HG02678 (cell line): ENCODE measurements at regions not wholly inside any gene's neighbourhood (a gene's known extent, or its start where the extent isn't known, plus 50 kb on each side); places are given as distances from the start of the nearest gene placed in this dataset.
"Not testable (repeated sequence)": the region's sequence is repeated elsewhere in the genome, so short reads cannot be mapped to it uniquely, and the experiment has no call there.

Source experiments
- ATAC-seq: cut with Tn5 transposase; IDR thresholded peaks from one replicate; pipeline ENCODE4 v1.9.1; 2021; ENCODE audit warnings: mild to moderate bottlenecking, moderate library complexity; ENCODE audit not compliant: unreplicated experiment

DNA sequence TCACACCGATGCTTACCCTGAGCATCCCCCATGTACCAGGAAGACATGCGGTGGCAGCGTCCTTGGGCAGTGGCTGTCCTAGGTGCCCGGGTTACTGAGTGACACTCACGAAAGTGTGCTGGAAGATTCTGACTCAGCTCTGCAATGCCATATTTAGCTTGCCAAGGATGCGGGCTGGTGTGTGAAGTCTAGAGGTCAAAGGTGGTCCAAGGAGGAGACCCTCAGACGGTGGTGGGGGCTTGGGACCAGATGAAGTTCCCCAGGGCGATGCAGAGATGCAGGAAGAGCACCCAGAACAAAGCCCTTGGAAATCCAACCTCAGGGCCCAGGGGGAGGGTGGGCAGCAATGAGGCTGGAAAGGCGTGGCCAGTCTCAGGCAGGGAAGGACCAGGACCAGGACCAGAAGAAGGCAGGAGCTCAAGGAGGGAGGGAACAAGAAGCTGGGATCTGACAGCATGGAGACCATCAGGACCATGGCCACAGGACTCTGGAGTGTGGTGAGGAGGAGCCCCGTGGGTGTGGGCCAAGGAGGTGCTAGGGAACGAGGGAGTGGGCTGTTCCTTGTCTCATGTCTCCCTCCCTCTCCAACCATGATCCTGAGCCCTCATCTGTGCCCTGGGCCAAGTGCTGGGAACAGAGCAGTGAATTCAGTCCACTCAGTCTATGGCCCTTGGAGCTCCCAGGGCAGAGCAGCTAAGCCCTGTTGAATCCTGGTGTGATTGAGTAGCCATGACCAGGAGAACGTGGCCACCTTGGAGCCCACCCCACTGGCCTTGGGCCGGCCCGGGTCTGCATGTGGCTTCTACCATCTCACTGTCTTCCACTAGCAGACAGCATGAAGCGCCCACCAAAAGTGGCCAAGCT is 310.1 kb upstream of the DIO3 start:
- no peak for ATAC-seq

DNA sequence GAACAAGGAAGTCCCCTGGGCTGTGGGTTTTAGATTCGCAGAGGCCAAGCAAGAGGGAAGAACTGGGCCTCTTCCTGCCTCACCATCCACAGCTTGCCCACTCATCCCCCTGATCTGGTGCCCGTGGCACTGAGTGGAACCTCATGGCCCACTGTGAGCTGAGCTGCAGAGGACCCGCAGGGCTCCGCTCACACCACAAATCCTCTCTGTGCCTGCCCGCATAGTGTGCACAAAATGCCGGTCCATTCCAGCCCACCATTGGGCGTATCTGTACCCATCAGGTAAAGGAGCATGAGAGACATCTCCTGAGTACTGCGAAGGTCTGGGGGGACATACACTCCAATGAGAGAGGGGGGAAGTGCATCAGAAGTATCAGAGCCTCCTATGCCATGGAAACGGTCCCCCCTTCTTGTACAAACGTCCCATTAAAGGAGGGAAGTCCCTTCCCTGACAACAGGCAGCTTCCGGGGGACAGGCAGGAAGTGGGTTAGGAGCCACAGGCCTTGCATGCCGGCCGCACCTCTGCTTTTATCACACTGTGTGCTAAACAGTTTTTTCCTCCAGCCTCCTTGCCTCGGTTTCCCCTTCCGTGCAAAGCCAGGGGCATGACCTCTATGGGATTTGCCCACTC is 309.4 kb upstream of the DIO3 start:
- ATAC-seq: no peak

DNA sequence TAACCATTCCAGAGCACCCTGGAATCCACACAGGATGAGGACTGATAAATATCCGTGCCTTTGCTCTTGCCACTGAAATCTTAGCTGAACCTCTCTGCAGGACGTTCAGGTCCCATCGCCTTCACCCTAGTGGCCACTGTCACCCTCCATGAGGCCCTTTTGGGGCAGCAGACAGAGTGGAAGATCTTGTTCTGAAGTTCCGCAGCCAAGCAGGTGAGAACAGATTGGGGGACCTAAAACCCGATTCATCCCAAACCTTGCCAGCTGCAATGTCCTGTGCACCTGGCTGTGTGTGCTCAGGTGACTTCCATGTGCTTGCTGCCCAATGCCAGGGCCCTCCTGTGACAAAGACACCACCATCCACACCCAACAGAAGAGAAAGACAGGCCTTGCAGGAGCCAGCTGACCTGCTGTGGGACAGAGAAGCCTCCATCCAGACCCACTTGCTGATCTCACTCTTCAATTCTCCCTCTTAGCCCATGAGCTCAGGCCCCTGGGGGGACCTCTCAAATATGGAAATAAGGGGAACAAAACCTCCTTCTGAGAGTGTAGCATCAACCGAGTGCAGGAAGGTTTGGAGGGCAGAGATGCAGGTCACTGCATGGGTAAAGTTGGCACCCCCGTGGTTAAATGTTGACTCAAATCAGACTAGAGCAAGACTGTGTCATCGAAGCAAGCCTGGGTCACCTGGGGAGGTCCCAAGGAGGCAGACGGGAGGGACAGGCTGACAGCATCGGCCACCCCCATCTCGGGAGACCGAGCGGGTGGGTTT is 308.7 kb upstream of the DIO3 start:
- ATAC-seq: no peak

DNA sequence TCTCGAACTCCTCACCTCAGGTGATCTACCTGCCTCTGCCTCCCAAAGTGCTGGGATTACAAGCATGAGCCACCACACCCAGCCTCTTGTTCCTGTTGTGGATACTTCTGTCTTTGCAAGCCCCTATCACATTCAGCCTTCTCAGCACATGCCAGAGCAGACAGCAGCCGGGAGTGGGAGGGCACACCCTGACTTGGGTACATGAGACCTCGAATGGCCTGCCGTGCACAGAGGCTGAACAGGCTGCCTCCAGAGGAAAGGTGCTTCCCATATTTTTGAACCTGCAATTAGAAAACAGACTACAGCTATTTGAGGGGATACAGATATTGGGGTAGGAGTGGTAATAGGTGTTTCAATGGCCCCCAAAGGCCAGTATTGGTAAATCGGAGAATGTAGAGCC is 307.3 kb upstream of the DIO3 start:
- no peak for ATAC-seq

DNA sequence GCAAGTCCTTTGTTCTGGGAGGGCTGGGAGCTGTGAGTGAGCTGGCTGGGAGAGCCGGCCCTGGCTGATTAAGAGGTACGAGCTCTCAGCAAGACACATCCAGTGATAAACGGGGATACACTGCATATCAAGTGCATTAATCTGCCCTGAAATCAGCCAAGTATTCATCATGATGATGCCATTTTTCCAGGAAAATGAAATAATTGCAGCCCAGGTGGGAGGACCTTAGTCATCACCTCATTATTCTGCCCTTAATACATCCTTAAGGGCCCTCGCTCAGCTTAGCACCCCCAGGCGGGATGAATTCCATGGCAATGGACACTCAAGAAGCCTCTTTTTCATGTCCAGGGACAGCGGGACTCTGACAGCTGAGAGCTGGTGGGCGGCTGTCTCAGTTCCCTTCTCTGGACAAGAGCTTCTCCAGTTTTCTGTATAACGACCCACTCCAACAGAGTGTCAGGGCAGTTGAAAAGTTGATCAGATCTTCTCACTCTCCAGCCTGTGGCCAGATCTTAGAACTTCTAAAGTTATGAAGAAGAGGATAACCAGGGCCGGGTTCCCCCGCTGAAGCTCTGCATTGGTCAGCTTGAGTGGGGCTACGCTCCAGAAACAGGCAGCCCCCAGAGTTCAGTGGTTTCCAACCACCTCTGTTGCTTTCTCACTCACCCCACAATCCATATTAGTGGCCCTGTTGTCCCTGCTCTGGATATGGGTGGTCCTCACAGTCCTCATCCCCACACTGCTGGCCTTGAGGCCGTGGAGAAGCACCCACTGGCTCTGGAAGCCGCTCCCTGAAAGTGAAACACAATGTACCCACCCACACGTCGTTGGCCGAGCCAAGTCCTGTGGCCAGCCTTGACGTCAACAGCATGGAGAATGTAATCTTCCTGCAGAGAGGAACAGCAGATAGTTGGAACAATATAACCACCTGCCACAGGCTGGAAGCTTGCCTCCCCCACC is 306.2 kb upstream of the DIO3 start:
- no peak for ATAC-seq

DNA sequence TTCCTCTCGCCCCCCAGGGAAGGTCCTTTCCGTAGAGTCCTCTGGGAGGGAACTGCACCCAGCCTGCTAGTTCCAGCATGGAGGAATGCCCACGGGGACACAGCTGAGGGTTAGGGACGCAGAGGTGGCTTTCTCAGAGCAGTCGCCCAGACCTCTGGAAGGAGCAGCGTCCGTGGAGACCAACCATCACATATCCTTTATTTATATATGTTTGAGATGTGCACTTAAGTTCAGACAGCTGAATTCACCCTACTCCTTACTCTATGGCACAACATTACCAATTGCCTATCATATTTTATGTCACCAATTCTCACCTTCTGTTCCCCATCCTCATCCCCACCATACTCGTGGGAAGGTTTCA is 305.6 kb upstream of the DIO3 start:
- no peak for ATAC-seq

DNA sequence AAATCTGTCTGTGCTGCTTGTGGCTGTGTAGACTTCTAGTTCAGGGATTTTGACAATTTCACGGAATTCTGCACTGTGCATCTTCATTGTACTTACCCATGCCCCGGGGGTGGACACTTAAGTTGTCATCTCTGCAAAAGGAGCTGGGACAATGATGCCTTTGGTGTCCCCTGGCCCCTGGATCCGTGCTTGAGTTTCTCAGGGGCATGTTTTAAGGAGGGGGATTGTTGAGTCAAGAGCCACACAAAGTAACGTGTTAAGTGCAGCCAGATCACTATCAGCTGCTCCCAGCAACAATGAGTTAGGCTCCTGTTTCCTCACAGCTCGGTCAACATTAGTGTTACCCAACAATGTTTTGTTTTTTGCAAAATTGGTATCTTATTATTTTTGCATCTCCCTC is 305.0 kb upstream of the DIO3 start:
- no peak for ATAC-seq

DNA sequence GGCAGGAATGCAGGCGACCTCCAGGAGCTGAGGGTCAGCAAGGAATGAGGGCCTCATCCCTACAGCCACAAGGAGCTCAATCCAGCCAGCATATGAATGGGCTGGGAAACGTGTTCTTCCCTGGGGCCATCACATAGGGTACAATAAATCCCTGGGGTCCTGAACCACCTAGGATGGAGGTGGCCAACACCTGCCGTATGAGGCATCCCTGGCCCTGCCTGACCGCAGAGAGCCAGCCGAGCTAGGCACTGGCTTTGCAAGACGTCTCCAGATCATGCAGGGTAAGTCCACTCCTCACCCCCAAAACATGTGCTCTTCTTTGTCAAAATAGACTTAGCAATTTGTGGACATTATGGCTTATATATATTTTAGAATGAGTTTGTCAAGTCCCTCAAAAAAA is 303.7 kb upstream of the DIO3 start:
- ATAC-seq: no peak

DNA sequence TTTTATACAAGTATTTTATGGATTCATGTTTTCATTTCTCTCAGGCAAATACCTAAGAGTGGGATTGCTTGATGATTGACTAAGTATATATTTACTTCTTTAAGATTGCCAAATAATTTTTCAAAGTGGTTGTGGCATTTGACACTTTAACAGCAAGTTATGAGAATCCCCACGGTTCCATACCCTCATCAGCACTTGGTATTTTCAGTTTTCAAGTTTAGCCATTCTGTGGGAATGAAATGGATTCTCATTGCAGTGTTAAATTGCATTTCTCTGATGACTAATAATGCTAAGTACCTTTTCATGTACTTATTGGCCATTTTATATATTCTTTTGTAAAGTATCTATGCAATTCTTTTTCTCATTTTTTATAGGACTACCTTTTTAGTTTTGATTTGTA is 301.5 kb upstream of the DIO3 start:
- no peak for ATAC-seq

DNA sequence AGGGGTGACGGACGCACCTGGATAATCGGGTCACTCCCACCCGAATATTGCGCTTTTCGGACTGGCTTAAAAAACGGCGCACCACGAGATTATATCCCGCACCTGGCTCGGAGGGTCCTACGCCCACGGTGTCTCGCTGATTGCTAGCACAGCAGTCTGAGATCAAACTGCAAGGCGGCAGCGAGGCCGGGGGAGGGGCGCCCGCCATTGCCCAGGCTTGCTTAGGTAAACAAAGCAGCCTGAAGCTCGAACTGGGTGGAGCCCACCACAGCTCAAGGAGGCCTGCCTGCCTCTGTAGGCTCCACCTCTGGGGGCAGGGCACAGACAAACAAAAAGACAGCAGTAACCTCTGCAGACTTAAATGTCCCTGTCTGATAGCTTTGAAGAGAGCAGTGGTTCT is 294.9 kb upstream of the DIO3 start:
- not testable (repeated sequence) for ATAC-seq

DNA sequence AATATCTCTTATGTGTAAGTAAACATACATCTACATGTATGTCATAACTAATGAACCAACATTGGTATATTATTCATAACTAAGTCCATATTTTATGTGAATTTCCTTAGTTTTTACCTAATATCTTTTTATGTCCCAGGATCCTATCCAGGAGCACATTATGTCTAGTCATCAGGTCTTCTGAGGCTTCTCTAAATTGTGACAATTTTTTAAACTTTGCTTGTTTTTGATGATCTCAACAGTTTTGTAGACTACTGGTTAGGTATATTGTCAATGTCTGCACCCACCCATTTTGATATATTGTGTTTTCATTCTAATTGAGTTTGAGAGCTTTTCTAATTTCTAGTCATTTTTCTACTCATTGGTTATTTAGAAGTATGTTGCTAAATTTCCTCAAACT is 288.2 kb upstream of the DIO3 start:
- ATAC-seq: no peak

DNA sequence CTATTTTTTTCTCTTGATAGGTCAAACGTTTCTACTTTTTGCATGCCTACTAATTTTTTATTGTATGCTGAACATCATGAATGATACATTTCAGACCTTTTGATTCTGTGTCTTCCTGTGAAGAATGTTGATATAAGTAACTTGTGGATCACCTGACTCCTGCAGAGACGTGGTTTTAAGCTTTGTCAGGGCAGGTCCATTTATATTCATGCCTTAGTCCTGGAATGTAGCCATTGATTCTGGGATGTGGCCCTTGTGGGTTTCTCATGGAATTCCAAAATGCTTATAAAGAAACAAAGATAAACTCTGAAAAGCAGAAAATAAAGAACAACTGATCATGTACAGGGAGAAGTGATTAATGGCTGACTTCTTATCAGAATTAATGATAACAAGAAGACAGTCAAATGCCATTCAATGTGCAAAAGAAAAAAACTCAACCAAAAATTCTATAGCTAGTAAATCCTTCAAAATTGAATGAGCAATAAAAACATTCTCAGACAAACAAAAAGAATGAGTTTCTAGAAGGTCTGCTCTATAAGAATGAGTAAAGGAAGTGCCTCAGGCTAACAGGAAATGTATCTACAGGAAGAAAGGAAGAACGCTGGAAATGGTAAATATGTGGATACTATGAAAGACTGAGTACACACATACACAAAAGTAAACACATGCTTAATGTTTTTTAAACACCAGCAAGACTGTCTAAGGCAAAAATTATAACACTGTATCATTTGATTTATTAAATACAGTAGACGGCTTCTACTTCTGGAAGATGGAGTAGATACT is 284.8 kb upstream of the DIO3 start:
- ATAC-seq: no peak

DNA sequence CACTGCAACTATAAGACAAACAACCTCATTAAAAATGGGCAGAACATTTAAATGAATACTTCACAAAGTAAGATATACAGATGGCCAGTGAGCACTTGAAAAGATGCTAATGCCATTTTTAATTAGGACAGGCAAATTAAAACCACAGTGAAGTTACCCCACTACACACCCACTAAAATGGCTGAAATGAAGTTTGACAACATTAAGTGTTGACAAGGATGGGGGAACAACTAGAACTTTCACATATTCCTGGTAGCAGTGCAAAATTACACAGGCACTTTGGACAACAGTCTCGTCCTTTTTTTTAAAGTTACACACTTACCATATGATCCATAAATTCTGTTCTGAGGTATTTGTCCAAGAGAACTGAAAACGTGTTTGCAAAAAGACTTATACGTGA is 278.9 kb upstream of the DIO3 start:
- no peak for ATAC-seq

DNA sequence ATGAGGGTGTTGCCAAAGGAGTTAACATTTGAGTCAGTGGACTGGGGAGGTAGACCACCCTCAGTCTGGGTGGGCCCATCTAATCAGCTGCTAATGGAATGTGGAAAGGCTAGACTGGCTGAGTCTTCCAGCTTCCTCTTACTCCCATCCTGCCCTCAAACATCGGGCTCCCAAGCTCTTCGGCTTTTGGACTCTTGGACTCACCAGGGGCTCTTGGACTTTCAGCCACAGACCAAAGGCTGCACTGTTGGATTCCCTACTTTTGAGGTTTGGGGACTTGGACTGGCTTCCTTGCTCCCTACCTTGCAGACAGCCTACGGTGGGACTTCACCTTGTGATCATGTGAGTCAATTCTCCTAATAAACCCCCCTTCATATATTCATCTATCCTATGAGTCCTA is 276.6 kb upstream of the DIO3 start:
- ATAC-seq: no peak

DNA sequence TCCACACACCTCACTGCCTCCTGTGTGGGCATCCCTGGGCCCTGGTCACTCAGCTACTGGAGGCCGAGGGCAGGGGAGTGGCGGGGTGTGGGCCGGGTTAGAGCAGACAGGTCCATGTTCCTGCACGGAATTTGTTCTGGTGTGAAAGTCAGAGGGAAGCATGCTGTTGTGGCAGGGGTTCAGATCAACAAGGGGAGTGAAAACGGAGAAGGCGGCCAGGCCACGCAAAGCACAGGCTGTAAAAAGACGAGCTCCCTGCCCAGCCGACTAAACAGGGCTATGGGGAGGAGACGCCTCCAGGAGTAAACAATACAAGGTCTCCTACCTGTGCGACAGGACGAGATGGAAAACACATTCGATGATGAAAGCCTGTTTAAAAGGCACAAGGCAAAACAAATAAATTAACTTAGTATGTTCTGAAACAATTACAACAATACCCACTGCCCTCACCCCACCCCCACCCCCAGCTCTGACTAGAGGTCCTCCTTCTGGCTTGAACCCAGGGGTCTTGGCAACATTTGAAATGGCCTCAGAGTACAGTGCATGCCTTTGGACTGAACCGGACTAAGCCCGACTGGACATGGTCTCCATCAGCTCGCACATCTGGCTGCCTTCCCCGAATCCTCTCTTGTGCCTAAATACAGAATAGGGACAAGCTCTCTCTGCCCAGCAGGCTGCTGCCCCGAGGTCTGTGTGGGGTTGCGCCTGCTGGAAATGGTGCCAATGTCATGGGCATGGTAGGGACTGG is 274.9 kb upstream of the DIO3 start:
- ATAC-seq: no peak

DNA sequence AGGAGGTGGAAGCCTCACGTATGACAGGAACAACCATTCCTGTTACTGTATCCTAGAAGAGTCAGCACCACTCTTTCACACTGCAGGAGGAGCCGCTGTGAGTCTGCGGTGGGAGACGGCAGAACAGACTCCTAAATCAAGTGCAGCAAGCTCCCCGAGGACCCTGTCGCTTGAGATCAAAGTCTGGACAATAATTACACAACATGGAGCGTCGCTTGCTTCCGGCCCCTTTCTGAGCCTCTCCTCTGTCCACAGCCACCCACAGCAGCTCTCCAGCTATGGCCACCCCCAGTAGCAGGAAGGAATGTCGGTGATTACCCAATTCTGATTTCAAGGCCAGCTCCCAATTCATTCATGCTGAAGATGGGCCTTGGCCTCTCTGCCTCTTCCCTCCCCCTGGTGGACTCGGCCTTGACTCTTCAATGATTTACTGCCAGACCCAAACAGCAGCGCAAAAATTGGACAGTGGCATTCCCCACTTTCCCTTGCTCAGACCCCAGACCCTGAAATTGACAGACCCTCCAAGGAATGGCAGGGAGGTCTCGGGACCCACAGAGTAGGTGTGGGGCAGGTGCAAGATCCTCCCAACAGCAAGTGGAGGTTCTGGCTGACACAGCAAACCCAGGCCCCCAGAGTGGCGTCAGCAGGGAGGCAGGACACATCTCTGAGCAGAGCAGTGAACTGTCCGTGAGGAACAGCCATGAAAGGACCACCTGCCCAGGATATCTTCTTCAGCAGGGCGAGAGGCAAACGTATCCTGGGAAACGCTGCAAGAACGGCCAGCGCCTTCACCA is 272.7 kb upstream of the DIO3 start:
- ATAC-seq: no peak

DNA sequence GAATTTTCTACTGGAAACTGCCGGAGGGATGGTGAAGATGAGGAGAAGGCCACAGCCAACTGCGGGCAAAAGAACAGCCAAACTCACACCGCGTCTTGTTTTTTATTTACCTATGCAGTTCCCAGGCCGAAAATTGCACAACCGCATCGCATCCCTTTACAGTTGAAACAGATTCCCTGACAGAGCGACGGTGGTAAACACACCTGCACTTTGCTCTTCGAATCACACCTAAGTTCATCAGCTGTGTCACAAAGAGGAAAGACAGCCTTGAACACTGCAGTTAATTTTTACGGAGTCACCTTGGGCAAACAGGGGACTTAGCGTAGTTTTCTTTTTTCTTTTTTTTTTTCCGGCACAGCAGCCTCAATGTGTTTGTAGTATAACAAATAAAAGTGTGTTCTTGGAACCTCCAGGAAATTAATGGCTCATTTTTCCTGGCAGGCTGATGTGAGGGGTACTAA is 272.0 kb upstream of the DIO3 start:
- ATAC-seq: no peak

DNA sequence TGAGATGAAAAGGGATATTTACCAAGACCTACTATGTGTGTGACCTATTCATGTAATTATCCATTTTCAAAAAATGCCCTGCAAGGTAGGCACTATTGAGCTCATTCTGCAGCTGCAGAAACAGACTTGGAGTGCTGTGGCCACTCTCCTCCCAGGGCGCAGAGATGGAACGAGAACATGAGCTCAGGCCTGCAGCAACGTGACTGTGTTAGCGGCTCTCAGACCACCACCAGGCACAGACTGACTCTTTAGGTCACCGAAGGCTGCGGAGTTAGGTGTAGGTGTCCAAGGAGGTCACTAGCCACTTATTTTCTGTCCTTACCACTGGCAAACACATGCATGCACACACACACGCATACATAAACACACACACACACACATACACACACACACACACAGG is 271.4 kb upstream of the DIO3 start:
- ATAC-seq: no peak
